ENCODE measurements at regions not wholly inside any gene's neighbourhood (a gene's known extent, or its start where the extent isn't known, plus 50 kb on each side); places are given as distances from the start of the nearest gene placed in this dataset.
A peak's percentile ranks its signal among the peaks of the same experiment; 100 is the strongest.

GRCh38 chr16:51048544-51048943, 102.5 kb downstream of the SALL1 start (continued):
- TF ChIP-seq CHD7 (IDR thresholded peaks at IDR 0.05; ENCODE audit: insufficient replicate concordance, low read length) (no peak), BACH1 (IDR thresholded peaks at IDR 0.05; ENCODE audit: low read length) (peak; percentile 99)
